GM18909 (cell line): ENCODE measurements at regions not wholly inside any gene's neighbourhood (a gene's known extent, or its start where the extent isn't known, plus 50 kb on each side); places are given as distances from the start of the nearest gene placed in this dataset.

ENCODE experiments used
- ATAC-seq: cut with Tn5 transposase; IDR thresholded peaks from one replicate; pipeline ENCODE4 v1.9.1; 2021; ENCODE audit warnings: mild to moderate bottlenecking; ENCODE audit not compliant: unreplicated experiment, poor library complexity

- ATAC-seq = no peak
These were observed 166.2 kb downstream of the SEC14L1 start for GRCh38 chr17:77306790-77307478.

- no peak for ATAC-seq
These were observed 166.9 kb downstream of the SEC14L1 start for GRCh38 chr17:77307479-77308198.

- no peak for ATAC-seq
These were observed 168.3 kb downstream of the SEC14L1 start for GRCh38 chr17:77308861-77309726.

GRCh38 chr17:77310336-77310735 is 169.6 kb downstream of the SEC14L1 start:
- no peak for ATAC-seq

- ATAC-seq = no peak
These were observed 170.7 kb downstream of the SEC14L1 start for GRCh38 chr17:77311371-77311981.

- ATAC-seq = no peak
These were observed 171.4 kb downstream of the SEC14L1 start for GRCh38 chr17:77312061-77312701.

- ATAC-seq = no peak
These were observed 172.2 kb downstream of the SEC14L1 start for GRCh38 chr17:77312786-77313599.

GRCh38 chr17:77313831-77314230 is 173.1 kb downstream of the SEC14L1 start:
- ATAC-seq = no peak

GRCh38 chr17:77314601-77315000 is 173.8 kb downstream of the SEC14L1 start:
- ATAC-seq = no peak

GRCh38 chr17:77315010-77315409 is 174.2 kb downstream of the SEC14L1 start:
- no peak for ATAC-seq

GRCh38 chr17:77315551-77316190 is 174.9 kb downstream of the SEC14L1 start:
- ATAC-seq = no peak

- ATAC-seq = no peak
These were observed 175.4 kb downstream of the SEC14L1 start for GRCh38 chr17:77316191-77316641.

GRCh38 chr17:77316651-77317050 is 175.9 kb downstream of the SEC14L1 start:
- ATAC-seq = no peak

GRCh38 chr17:77317091-77317750 is 176.5 kb downstream of the SEC14L1 start:
- no peak for ATAC-seq

- no peak for ATAC-seq
These were observed 177.3 kb downstream of the SEC14L1 start for GRCh38 chr17:77318021-77318420.

- no peak for ATAC-seq
These were observed 177.9 kb downstream of the SEC14L1 start for GRCh38 chr17:77318491-77319210.

GRCh38 chr17:77319211-77320043 is 178.7 kb downstream of the SEC14L1 start:
- peak; percentile 27 for ATAC-seq
